IPS-18a (cell line): ENCODE measurements at regions not wholly inside any gene's neighbourhood (a gene's known extent, or its start where the extent isn't known, plus 50 kb on each side); places are given as distances from the start of the nearest gene placed in this dataset.
A peak's percentile ranks its signal among the peaks of the same experiment; 100 is the strongest.

Source experiments
- H3K27ac ChIP-seq: one replicate; pipeline ENCODE4 v1.5.1; 2013; ENCODE audit warnings: low read length
- H3K27me3 ChIP-seq: one replicate; pipeline ENCODE4 v1.6.1; 2013; ENCODE audit warnings: mild to moderate bottlenecking, low read length; ENCODE audit not compliant: control insufficient read depth, insufficient read depth
- H3K36me3 ChIP-seq: one replicate; pipeline ENCODE4 v1.6.1; 2013; ENCODE audit warnings: low read depth, low read length; ENCODE audit not compliant: control insufficient read depth
- H3K4me1 ChIP-seq: one replicate; pipeline ENCODE4 v1.6.1; 2013; ENCODE audit warnings: low read depth, low read length; ENCODE audit not compliant: control insufficient read depth
- H3K4me3 ChIP-seq: one replicate; pipeline ENCODE4 v1.5.1; 2013; ENCODE audit warnings: low read length
- H3K9ac ChIP-seq: one replicate; pipeline ENCODE4 v1.6.1; 2013; ENCODE audit warnings: mild to moderate bottlenecking, low read length, moderate library complexity
- H3K9me3 ChIP-seq: one replicate; pipeline ENCODE4 v1.6.1; 2013; ENCODE audit warnings: low read depth, low read length; ENCODE audit not compliant: control insufficient read depth

DNA sequence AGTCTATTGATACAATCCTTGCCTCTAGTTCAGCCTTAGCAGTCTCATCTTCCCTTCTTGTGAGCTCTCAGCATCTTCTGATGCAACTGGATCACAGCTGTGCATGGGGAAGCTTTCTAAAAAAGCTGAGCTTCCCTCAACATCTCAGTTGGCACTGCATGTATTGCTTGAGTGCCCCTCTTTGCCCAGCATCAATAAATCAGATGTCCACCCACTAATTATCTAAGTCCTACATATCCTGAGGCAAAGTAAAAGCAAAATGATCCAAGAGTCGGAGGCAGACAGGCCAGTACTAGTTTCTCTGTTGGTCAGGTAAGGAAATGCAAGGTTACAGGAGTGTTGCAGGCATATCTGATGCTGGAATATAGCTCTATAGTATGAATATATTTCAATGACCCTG, 334.5 kb upstream of the NCAM1 start:
- H3K36me3 ChIP-seq, result no peaks in the 10 kb centered on the region
- H3K27me3 ChIP-seq, result no peaks in the 10 kb centered on the region
- no peak overlapping the region for H3K27ac ChIP-seq
- H3K4me3 ChIP-seq, result no peak overlapping the region
- no peaks in the 10 kb centered on the region for H3K9me3 ChIP-seq
- no peaks in the 10 kb centered on the region for H3K4me1 ChIP-seq
- H3K9ac ChIP-seq, result no peak overlapping the region

DNA sequence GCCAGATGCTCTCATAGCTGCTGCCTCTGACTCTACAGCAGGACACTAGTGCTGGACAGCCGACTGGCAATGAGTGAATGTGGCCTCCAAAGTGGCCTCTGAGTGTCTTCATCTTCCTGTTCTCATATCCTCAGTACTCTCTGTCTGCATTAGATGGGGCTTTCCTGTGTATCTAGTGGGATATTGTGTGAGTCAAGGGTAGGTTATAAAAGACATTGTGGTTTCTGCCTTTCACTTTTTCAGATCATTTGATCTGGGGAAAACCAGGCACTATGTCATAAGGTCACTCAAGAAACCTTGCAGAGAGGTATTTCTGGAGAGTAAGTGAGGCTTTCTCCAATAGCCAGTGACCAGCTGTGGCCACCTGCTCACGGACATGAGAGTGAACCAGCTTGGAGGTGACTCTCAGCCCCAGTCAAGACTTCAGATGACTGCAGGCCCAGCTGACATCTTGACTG, 333.6 kb upstream of the NCAM1 start:
- H3K9me3 ChIP-seq, result no peaks in the 10 kb centered on the region
- H3K9ac ChIP-seq, result no peak overlapping the region
- no peaks in the 10 kb centered on the region for H3K27me3 ChIP-seq
- H3K4me3 ChIP-seq, result no peak overlapping the region
- H3K36me3 ChIP-seq, result no peaks in the 10 kb centered on the region
- H3K27ac ChIP-seq, result no peak overlapping the region
- no peaks in the 10 kb centered on the region for H3K4me1 ChIP-seq

DNA sequence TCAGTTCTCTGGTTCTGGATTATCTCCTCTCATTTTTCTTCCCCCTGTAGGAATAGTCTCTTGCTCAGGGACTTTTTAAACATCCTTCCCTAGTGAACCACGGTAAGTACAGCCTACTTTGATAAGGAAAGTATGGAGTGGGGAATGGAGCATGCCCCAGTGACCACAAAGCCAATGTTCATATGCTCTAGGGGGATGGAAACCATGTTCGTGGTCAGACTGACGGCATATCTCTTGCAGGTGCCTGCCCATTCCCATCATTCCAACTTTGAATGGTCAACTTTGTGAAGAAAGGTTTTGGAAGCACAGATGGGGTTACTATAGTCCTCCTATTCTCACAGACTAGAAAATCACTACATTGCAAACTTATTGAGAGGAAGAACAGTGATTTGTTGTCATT, 332.5 kb upstream of the NCAM1 start:
- H3K27me3 ChIP-seq, result no peaks in the 10 kb centered on the region
- H3K36me3 ChIP-seq, result no peaks in the 10 kb centered on the region
- no peak overlapping the region for H3K27ac ChIP-seq
- no peaks in the 10 kb centered on the region for H3K9me3 ChIP-seq
- H3K4me1 ChIP-seq, result no peaks in the 10 kb centered on the region
- H3K4me3 ChIP-seq, result no peak overlapping the region
- H3K9ac ChIP-seq, result no peak overlapping the region

- Histone ChIP-seq H3K27me3 (no peaks in the 10 kb centered on the region), H3K27ac (no peak overlapping the region), H3K36me3 (no peaks in the 10 kb centered on the region), H3K4me1 (peaks cover 15% of the 10 kb centered on the region), H3K9me3 (no peaks in the 10 kb centered on the region), H3K9ac (no peak overlapping the region), H3K4me3 (no peak overlapping the region)
Measured at GRCh38 chr11:112630496-112630895, 330.7 kb upstream of the NCAM1 start.

DNA sequence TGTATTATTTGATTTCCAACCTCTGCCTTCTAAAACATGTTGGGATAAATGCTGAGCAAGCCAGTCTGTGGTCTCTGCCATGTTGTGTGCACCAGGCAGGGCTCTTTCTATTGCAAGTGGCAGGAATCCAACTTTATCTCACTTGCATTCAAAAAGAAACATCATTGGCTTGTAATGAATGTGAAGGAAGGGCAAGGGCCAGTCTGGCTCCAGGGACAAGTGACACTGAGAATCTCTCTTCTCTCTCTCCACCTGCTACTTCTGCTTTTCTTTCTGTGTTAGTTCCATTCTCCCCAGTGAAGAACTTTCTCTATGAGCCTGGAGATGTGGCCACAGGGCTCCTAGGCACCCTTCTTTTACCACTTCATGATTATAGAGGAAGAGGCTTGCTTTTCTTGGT, 329.9 kb upstream of the NCAM1 start:
- Histone ChIP-seq H3K27ac (no peak overlapping the region), H3K9ac (no peak overlapping the region), H3K36me3 (no peaks in the 10 kb centered on the region), H3K27me3 (no peaks in the 10 kb centered on the region), H3K4me1 (peaks cover 16% of the 10 kb centered on the region), H3K9me3 (no peaks in the 10 kb centered on the region), H3K4me3 (no peak overlapping the region)

- Histone ChIP-seq H3K4me1 (peaks cover 16% of the 10 kb centered on the region), H3K9me3 (no peaks in the 10 kb centered on the region), H3K27me3 (no peaks in the 10 kb centered on the region), H3K4me3 (no peak overlapping the region), H3K36me3 (no peaks in the 10 kb centered on the region), H3K9ac (no peak overlapping the region), H3K27ac (no peak overlapping the region)
Measured at GRCh38 chr11:112632866-112633505, 328.2 kb upstream of the NCAM1 start.

DNA sequence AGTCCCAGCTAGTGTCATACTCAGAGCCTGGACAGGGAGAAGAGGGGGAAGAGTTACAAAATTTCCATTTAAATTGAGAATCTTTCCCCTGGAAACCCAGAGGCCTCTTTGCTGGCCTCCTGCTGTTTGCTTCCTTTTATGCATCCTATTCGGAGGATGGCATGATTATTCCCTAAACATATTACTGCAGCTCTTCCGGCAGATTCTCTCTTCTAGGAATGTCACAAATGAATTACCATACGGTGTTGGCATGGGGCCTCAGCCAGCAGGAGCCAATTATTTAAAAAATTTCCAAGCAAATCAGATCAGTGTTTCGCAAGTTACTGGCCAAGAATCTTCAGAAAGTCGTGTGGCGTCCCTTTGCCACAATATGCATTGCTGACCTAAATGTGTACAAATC, 326.7 kb upstream of the NCAM1 start:
- no peaks in the 10 kb centered on the region for H3K36me3 ChIP-seq
- H3K9me3 ChIP-seq, result peaks cover 1% of the 10 kb centered on the region
- no peak overlapping the region for H3K27ac ChIP-seq
- H3K27me3 ChIP-seq, result no peaks in the 10 kb centered on the region
- no peak overlapping the region for H3K9ac ChIP-seq
- H3K4me3 ChIP-seq, result peak overlapping the region; percentile 13
- peaks cover 16% of the 10 kb centered on the region for H3K4me1 ChIP-seq

DNA sequence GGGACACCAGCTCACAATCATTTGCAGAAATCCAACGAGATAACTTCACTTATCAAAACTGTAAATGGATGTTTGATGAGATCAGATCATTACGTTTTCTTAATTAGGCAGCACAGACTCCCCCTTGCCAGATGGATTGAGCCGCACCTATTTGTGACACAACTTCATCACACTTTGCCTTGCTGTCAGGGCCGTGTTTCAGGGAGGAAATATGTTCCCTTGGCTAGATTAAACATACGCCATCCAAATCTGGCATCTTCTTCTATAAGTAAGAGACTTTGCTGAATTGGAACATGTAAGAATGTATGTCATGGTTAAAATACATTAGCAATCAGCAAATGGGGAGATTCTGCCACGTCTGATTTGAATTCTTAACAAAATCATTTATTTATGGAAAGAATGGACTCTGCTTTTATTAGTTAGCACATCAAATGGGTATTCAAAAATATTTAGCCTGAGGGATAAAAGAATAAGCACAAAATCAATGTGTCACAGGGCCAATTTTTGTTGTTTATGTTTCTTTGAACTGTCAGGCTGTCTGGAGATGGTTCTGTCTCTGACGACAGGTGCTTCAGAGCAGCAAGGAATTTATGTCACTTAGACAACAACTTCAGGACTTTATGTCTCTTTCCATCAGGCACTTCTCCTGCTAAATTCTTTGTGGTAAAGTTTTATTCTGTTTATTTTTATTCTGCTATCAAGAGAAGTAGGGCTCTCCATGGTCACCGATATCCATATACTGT, 326.1 kb upstream of the NCAM1 start:
- no peak overlapping the region for H3K27ac ChIP-seq
- no peaks in the 10 kb centered on the region for H3K36me3 ChIP-seq
- peaks cover 16% of the 10 kb centered on the region for H3K4me1 ChIP-seq
- peaks cover 6% of the 10 kb centered on the region for H3K9me3 ChIP-seq
- H3K4me3 ChIP-seq, result peak overlapping the region; percentile 13
- no peaks in the 10 kb centered on the region for H3K27me3 ChIP-seq
- no peak overlapping the region for H3K9ac ChIP-seq

GRCh38 chr11:112637076-112637475, 324.1 kb upstream of the NCAM1 start:
- H3K36me3 ChIP-seq, result no peaks in the 10 kb centered on the region
- H3K27me3 ChIP-seq, result no peaks in the 10 kb centered on the region
- H3K9me3 ChIP-seq, result peaks cover 6% of the 10 kb centered on the region
- H3K4me1 ChIP-seq, result peaks cover 16% of the 10 kb centered on the region
- H3K27ac ChIP-seq, result no peak overlapping the region
- no peak overlapping the region for H3K4me3 ChIP-seq
- H3K9ac ChIP-seq, result no peak overlapping the region

DNA sequence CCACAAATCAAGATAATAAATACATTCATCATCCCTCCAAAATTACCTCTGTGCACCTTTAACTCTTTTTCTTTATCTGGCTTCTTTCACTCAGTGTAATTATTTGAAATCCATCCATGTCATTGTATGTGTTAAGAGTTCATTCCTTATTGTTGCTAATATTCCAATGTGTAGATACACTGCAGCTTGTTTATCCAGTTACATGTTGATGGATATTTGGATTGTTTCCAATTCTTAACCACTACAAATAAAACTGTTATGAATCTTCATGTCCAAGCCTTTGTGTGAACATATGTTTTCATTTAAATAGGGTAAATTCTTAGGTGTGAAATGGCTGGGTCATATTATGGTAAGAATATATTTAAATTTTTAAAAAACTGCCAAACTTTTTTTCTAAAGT, 323.3 kb upstream of the NCAM1 start:
- H3K4me1 ChIP-seq, result peaks cover 16% of the 10 kb centered on the region
- no peak overlapping the region for H3K9ac ChIP-seq
- no peak overlapping the region for H3K27ac ChIP-seq
- peaks cover 6% of the 10 kb centered on the region for H3K9me3 ChIP-seq
- no peaks in the 10 kb centered on the region for H3K27me3 ChIP-seq
- no peaks in the 10 kb centered on the region for H3K36me3 ChIP-seq
- no peak overlapping the region for H3K4me3 ChIP-seq

GRCh38 chr11:112639469-112639868, 321.8 kb upstream of the NCAM1 start:
- no peaks in the 10 kb centered on the region for H3K36me3 ChIP-seq
- H3K4me1 ChIP-seq, result peaks cover 11% of the 10 kb centered on the region
- H3K27me3 ChIP-seq, result no peaks in the 10 kb centered on the region
- H3K27ac ChIP-seq, result no peak overlapping the region
- H3K9me3 ChIP-seq, result peaks cover 6% of the 10 kb centered on the region
- H3K9ac ChIP-seq, result no peak overlapping the region
- no peak overlapping the region for H3K4me3 ChIP-seq

DNA sequence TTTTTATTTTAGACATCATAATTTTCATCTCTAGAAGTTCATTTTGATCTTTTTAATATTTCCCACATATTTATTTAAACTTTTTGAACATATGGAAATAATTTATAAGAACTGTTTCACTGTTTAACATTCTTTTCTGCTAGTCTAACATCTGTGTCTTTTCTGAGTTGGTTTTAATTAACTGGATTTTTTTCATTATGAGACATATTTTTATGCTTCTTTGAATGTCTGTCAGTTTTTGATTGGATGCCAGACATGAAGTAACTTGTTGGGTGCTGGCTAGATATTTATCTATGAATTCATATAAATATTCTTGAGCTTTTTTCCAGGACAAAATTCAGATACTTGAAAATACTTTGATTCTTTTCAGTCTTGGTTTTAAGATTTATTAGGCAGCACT, 317.8 kb upstream of the NCAM1 start:
- Histone ChIP-seq H3K9ac (no peak overlapping the region), H3K36me3 (no peaks in the 10 kb centered on the region), H3K27ac (no peak overlapping the region), H3K4me1 (no peaks in the 10 kb centered on the region), H3K9me3 (peaks cover 6% of the 10 kb centered on the region), H3K27me3 (no peaks in the 10 kb centered on the region), H3K4me3 (no peak overlapping the region)
